GM23338 (cell line): ENCODE measurements at regions not wholly inside any gene's neighbourhood (a gene's known extent, or its start where the extent isn't known, plus 50 kb on each side); places are given as distances from the start of the nearest gene placed in this dataset.

Source experiments
- ATAC-seq: fragments of 200-7000 bp; cut with Tn5 transposase; 3 replicates; pipeline ENCODE4 v1.9.1; 2020
- DNase-seq: peaks from one replicate; pipeline ENCODE4 v3.0.0-alpha.2; 2015; ENCODE audit warnings: low spot score
- H2AFZ ChIP-seq: fragments of 200-600 bp; sonication (generic); 2 replicates; pipeline ENCODE4 v1.8.0; 2016; ENCODE audit warnings: antibody characterized with exemption, mild to moderate bottlenecking, moderate library complexity
- H3F3A ChIP-seq: fragments of 200-600 bp; sonication (generic); replicated peaks from 2 replicates; pipeline ENCODE4 v1.8.0; 2017; ENCODE audit warnings: antibody characterized with exemption, mixed run types, low read depth
- H3K27ac ChIP-seq: fragments of 200-600 bp; sonication (generic); 2 replicates; pipeline ENCODE4 v1.6.1; 2016; ENCODE audit warnings: low read depth
- H3K27me3 ChIP-seq: fragments of 200-600 bp; sonication (generic); 2 replicates; pipeline ENCODE4 v1.8.0; 2016; ENCODE audit warnings: mild to moderate bottlenecking, mixed run types, moderate library complexity; ENCODE audit not compliant: insufficient read depth
- H3K36me3 ChIP-seq: fragments of 200-600 bp; sonication (generic); 2 replicates; pipeline ENCODE4 v1.8.0; 2016; ENCODE audit warnings: mild to moderate bottlenecking; ENCODE audit not compliant: insufficient read depth
- H3K4me1 ChIP-seq: fragments of 200-600 bp; sonication (generic); 2 replicates; pipeline ENCODE4 v1.8.0; 2016; ENCODE audit warnings: mild to moderate bottlenecking, moderate library complexity; ENCODE audit not compliant: insufficient read depth
- H3K4me2 ChIP-seq: fragments of 200-600 bp; sonication (generic); 2 replicates; pipeline ENCODE4 v1.7.1; 2017; ENCODE audit warnings: mixed run types
- H3K4me3 ChIP-seq: fragments of 200-600 bp; sonication (generic); 2 replicates; pipeline ENCODE4 v1.6.1; 2016; ENCODE audit warnings: mixed run types
- H3K79me2 ChIP-seq: fragments of 200-600 bp; sonication (generic); replicated peaks from 2 replicates; pipeline ENCODE4 v1.8.0; 2017; ENCODE audit warnings: mild to moderate bottlenecking; ENCODE audit not compliant: insufficient read depth
- H3K9me2 ChIP-seq: fragments of 200-600 bp; sonication (generic); 2 replicates; pipeline ENCODE4 v1.8.0; 2017; ENCODE audit not compliant: insufficient read depth
- H4K20me1 ChIP-seq: fragments of 200-600 bp; sonication (generic); replicated peaks from 2 replicates; pipeline ENCODE4 v1.8.0; 2017; ENCODE audit warnings: mild to moderate bottlenecking; ENCODE audit not compliant: insufficient read depth
- H3K27ac Mint-ChIP-seq: 2 replicates; pipeline ENCODE4 v1.8.0; 2020; ENCODE audit warnings: inconsistent platforms, mild to moderate bottlenecking, moderate library complexity, mixed read lengths
- H3K27me3 Mint-ChIP-seq: 3 replicates; pipeline ENCODE4 v1.8.0; 2022; ENCODE audit warnings: low read depth, mild to moderate bottlenecking, moderate library complexity, mixed read lengths, inconsistent platforms; ENCODE audit not compliant: insufficient read depth, poor library complexity
- H3K36me3 Mint-ChIP-seq: 3 replicates; pipeline ENCODE4 v1.8.0; 2021; ENCODE audit warnings: low read depth, mild to moderate bottlenecking, inconsistent platforms, moderate library complexity, mixed read lengths
- H3K4me1 Mint-ChIP-seq: 3 replicates; pipeline ENCODE4 v1.8.0; 2020; ENCODE audit warnings: mild to moderate bottlenecking, inconsistent platforms, mixed read lengths
- H3K4me3 Mint-ChIP-seq: 3 replicates; pipeline ENCODE4 v1.8.0; 2021; ENCODE audit warnings: moderate library complexity, mild to moderate bottlenecking, inconsistent platforms, mixed read lengths
- H3K9me3 Mint-ChIP-seq: 3 replicates; pipeline ENCODE4 v1.8.0; 2020; ENCODE audit warnings: moderate library complexity, mild to moderate bottlenecking, inconsistent platforms, mixed read lengths
- CTCF ChIP-seq, 2 experiments: fragments of 200-600 bp in 1 of 2; sonication (generic) in 1 of 2; conservative IDR thresholded peaks; 2 replicates each; pipeline versions ENCODE4 v1.5.1 to v1.6.1; 2016 to 2017; ENCODE audit warnings: antibody characterized with exemption in 2 of 2, low read depth in 2 of 2, mild to moderate bottlenecking in 2 of 2, moderate library complexity in 1 of 2
- ETS1 ChIP-seq: IDR thresholded peaks from 2 replicates; pipeline ENCODE4 v1.6.1; 2016; ENCODE audit warnings: antibody characterized with exemption
- EZH2 ChIP-seq: fragments of 200-600 bp; sonication (generic); IDR thresholded peaks from one replicate; pipeline ENCODE4 v1.8.0; 2017; ENCODE audit warnings: antibody characterized with exemption, mild to moderate bottlenecking, low read depth; ENCODE audit not compliant: unreplicated experiment
- EZH2phosphoT487 ChIP-seq: fragments of 200-600 bp; sonication (generic); IDR thresholded peaks from one replicate; pipeline ENCODE4 v1.8.1; 2018; ENCODE audit warnings: antibody characterized with exemption; ENCODE audit not compliant: unreplicated experiment
- JUNB ChIP-seq: IDR thresholded peaks from one replicate; pipeline ENCODE4 v1.6.1; 2016; ENCODE audit warnings: antibody characterized with exemption; ENCODE audit not compliant: unreplicated experiment
- NANOG ChIP-seq: IDR thresholded peaks from 2 replicates; pipeline ENCODE4 v1.6.1; 2016; ENCODE audit warnings: antibody characterized with exemption, borderline replicate concordance
- POLR2AphosphoS5 ChIP-seq: IDR thresholded peaks from 2 replicates; pipeline ENCODE4 v1.6.1; 2016; ENCODE audit warnings: antibody characterized with exemption, low read depth
- REST ChIP-seq: IDR thresholded peaks from one replicate; pipeline ENCODE4 v1.6.1; 2018; ENCODE audit warnings: antibody characterized with exemption; ENCODE audit not compliant: unreplicated experiment
- ZNF331 ChIP-seq: fragments of 250-450 bp; sonication (Bioruptor Pico); IDR thresholded peaks from 2 replicates; pipeline ENCODE4 v1.5.0; 2020; ENCODE audit warnings: low read depth, mild to moderate bottlenecking, moderate library complexity
- ZNF462 ChIP-seq: fragments of 250-450 bp; sonication (Bioruptor Pico); IDR thresholded peaks from 2 replicates; pipeline ENCODE4 v1.5.0; 2020; ENCODE audit warnings: mild to moderate bottlenecking, moderate library complexity

GRCh38 chr7:22594020-22594419 lies 94.0 kb upstream of the STEAP1B start (continued):
- TF ChIP-seq ZNF462 (CRISPR knock-in tag) (no peak), JUNB (no peak), EZH2phosphoT487 (no peak)

GRCh38 chr7:22591271-22591670 lies 91.3 kb upstream of the STEAP1B start:
- H4K20me1 ChIP-seq: no peaks in the 10 kb centered on the region
- no peak for TF ChIP-seq ETS1
- TF ChIP-seq ZNF331 (CRISPR knock-in tag): no peak
- TF ChIP-seq POLR2AphosphoS5: no peak
- TF ChIP-seq EZH2: no peak
- no peak for TF ChIP-seq CTCF (conservative IDR thresholded peaks at IDR 0.05; ENCODE audit: low read depth in 2 of 2)
- TF ChIP-seq NANOG: no peak
- TF ChIP-seq REST: no peak

More at GRCh38 chr7:22591271-22591670, 91.3 kb upstream of the STEAP1B start:
- no peaks in the 10 kb centered on the region for H3K79me2 ChIP-seq
- H3K9me2 ChIP-seq: 0 out of 2 replicates have a peak, but pooled peaks cover 2% of the 10 kb centered on the region
- H3K36me3 Mint-ChIP-seq: peaks cover 5% of the 10 kb centered on the region; the same call in 1 of the 3 replicates
- no peaks in the 10 kb centered on the region for H3F3A ChIP-seq
- H3K27me3 ChIP-seq: no peaks in the 10 kb centered on the region
- H3K4me3 ChIP-seq: no peak overlapping the region
- no peaks in the 10 kb centered on the region for H3K36me3 ChIP-seq
- H3K27me3 Mint-ChIP-seq: peaks cover 4% of the 10 kb centered on the region
- H3K27ac ChIP-seq: no peak overlapping the region
- no peaks in the 10 kb centered on the region; the same call in 2 of the 3 replicates for H3K9me3 Mint-ChIP-seq
- H2AFZ ChIP-seq: no peak overlapping the region
- no peak overlapping the region for H3K4me2 ChIP-seq
- no peak overlapping the region for H3K27ac Mint-ChIP-seq
- no peak overlapping the region for H3K4me3 Mint-ChIP-seq
- H3K4me1 Mint-ChIP-seq: peaks cover 25% of the 10 kb centered on the region
- DNase-seq (no peak), ATAC-seq (no peak)
- peaks cover 32% of the 10 kb centered on the region for H3K4me1 ChIP-seq
